Keratinocyte (primary cell): ENCODE measurements at regions not wholly inside any gene's neighbourhood (a gene's known extent, or its start where the extent isn't known, plus 50 kb on each side); places are given as distances from the start of the nearest gene placed in this dataset.

Source experiments
- DNase-seq: peaks from one replicate; pipeline ENCODE4 v3.0.0-alpha.2; 2011; ENCODE audit warnings: low read depth, missing footprints, low spot score
- FAIRE-seq: peaks from 2 replicates; lab custom pipeline; 2011; peaks lifted over from hg19 to GRCh38; lab: Jason Lieb, UNC
- H2AFZ ChIP-seq: 2 replicates; pipeline ENCODE4 v1.6.0; 2012; ENCODE audit warnings: low read length, control low read depth, inconsistent platforms; ENCODE audit not compliant: control insufficient read depth
- H3K27ac ChIP-seq: 2 replicates; pipeline ENCODE4 v1.5.1; 2011; ENCODE audit warnings: low read length; ENCODE audit not compliant: control insufficient read depth, insufficient read depth
- H3K27me3 ChIP-seq: 3 replicates; pipeline ENCODE4 v1.6.0; 2011; ENCODE audit warnings: low read length; ENCODE audit not compliant: control insufficient read depth, insufficient read depth; ENCODE audit errors: extremely low read depth
- H3K36me3 ChIP-seq, 2 experiments: 2 replicates in 1 of 2; 3 replicates in 1 of 2; pipeline ENCODE4 v1.5.1; 2011; ENCODE audit warnings: low read length in 2 of 2, mild to moderate bottlenecking in 1 of 2; ENCODE audit not compliant: control insufficient read depth in 2 of 2, insufficient read depth in 2 of 2; ENCODE audit errors: extremely low read depth in 1 of 2
- H3K4me1 ChIP-seq: 3 replicates; pipeline ENCODE4 v1.5.1; 2011; ENCODE audit warnings: low read length; ENCODE audit not compliant: control insufficient read depth, insufficient read depth; ENCODE audit errors: extremely low read depth
- H3K4me2 ChIP-seq: 3 replicates; pipeline ENCODE4 v1.6.0; 2011; ENCODE audit warnings: low read depth, low read length; ENCODE audit not compliant: control insufficient read depth, insufficient read depth; ENCODE audit errors: extremely low read depth
- H3K4me3 ChIP-seq, 3 experiments: fragments of 200-600 bp in 1 of 3; sonication (generic) in 1 of 3; 2 replicates in 2 of 3; 3 replicates in 1 of 3; pipeline ENCODE4 v1.5.1; 2011 to 2016; ENCODE audit warnings: low read length in 3 of 3, mild to moderate bottlenecking in 3 of 3, control low read depth in 2 of 3, inconsistent platforms in 1 of 3, low read depth in 1 of 3, mixed read lengths in 1 of 3, mixed run types in 1 of 3, moderate library complexity in 1 of 3; ENCODE audit not compliant: control insufficient read depth in 2 of 3, insufficient read depth in 2 of 3; ENCODE audit errors: extremely low read depth in 1 of 3
- H3K79me2 ChIP-seq: 2 replicates; pipeline ENCODE4 v1.6.0; 2012; ENCODE audit warnings: low read length; ENCODE audit not compliant: control insufficient read depth, insufficient read depth
- H3K9ac ChIP-seq: 3 replicates; pipeline ENCODE4 v1.6.0; 2011; ENCODE audit warnings: low read length; ENCODE audit not compliant: control insufficient read depth, insufficient read depth; ENCODE audit errors: extremely low read depth
- H3K9me1 ChIP-seq: 3 replicates; pipeline ENCODE4 v1.6.0; 2011; ENCODE audit warnings: low read length; ENCODE audit not compliant: control insufficient read depth, insufficient read depth; ENCODE audit errors: extremely low read depth
- H3K9me3 ChIP-seq: 2 replicates; pipeline ENCODE4 v1.5.1; 2012; ENCODE audit warnings: low read depth, low read length; ENCODE audit not compliant: control insufficient read depth
- H4K20me1 ChIP-seq: 3 replicates; pipeline ENCODE4 v1.6.0; 2011; ENCODE audit warnings: low read length; ENCODE audit not compliant: control insufficient read depth, insufficient read depth; ENCODE audit errors: extremely low read depth
- EZH2 ChIP-seq: IDR thresholded peaks from one replicate; pipeline ENCODE4 v1.6.1; 2012; ENCODE audit warnings: inconsistent platforms, mild to moderate bottlenecking, low read length, moderate library complexity
- dilution Hi-C: fragments of 300-500 bp; cut with MboI; formaldehyde crosslinking; loops from one replicate; pipeline ENCODE4 v1.7.0; 2020; ENCODE audit warnings: low sequenced_read_pairs; ENCODE audit not compliant: extremely low pct_ligation_motif_present
- TF ChIP-seq, protein P1 (sequence below), 3 experiments: IDR thresholded peaks in 1 of 3; conservative IDR thresholded peaks in 1 of 3; optimal IDR thresholded peaks in 1 of 3; 2 replicates in 2 of 3; 3 replicates in 1 of 3; pipeline versions ENCODE3 to v1.5.1; 2011; ENCODE audit warnings: low read length in 3 of 3, mild to moderate bottlenecking in 3 of 3, moderate library complexity in 2 of 3, control low read depth in 1 of 3, inconsistent platforms in 1 of 3; ENCODE audit not compliant: insufficient read depth in 2 of 3; ENCODE audit errors: extremely low read depth in 1 of 3

DNA sequence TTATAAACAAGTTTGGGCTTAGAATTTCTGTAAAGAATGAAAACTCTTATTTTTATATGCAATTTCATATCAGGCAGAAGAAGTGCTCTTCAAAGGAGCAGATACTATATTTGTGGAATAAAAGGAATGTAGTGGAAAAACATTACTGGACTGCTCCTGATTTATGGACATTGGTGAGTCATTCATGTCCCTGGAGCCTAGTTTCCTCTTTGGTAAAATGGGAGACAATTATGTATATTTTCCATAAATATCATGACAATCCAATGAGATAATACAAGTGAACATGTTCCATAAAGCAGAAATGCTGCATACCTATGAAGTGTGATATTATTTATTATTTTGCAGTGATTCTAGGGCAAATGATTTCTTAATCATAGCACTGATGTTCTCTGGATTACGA lies 445.8 kb upstream of the CITED2 start:
- no peak for DNase-seq
- Histone ChIP-seq H3K36me3 (no peaks in the 10 kb centered on the region), H3K4me1 (no peaks in the 10 kb centered on the region), H3K27me3 (no peaks in the 10 kb centered on the region), H3K27ac (no peak overlapping the region), H3K9me3 (no peaks in the 10 kb centered on the region), H3K4me2 (no peak overlapping the region), H2AFZ (no peak overlapping the region), H4K20me1 (no peaks in the 10 kb centered on the region), H3K9ac (no peak overlapping the region), H3K4me3 (no peak overlapping the region), H3K79me2 (no peaks in the 10 kb centered on the region), H3K9me1 (no peaks in the 10 kb centered on the region)
- no peak for FAIRE-seq
- TF ChIP-seq, protein P1, sequence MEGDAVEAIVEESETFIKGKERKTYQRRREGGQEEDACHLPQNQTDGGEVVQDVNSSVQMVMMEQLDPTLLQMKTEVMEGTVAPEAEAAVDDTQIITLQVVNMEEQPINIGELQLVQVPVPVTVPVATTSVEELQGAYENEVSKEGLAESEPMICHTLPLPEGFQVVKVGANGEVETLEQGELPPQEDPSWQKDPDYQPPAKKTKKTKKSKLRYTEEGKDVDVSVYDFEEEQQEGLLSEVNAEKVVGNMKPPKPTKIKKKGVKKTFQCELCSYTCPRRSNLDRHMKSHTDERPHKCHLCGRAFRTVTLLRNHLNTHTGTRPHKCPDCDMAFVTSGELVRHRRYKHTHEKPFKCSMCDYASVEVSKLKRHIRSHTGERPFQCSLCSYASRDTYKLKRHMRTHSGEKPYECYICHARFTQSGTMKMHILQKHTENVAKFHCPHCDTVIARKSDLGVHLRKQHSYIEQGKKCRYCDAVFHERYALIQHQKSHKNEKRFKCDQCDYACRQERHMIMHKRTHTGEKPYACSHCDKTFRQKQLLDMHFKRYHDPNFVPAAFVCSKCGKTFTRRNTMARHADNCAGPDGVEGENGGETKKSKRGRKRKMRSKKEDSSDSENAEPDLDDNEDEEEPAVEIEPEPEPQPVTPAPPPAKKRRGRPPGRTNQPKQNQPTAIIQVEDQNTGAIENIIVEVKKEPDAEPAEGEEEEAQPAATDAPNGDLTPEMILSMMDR (optimal IDR thresholded peaks at IDR 0.05 in 1 of 3, IDR thresholded peaks at IDR 0.05 in 1 of 3, conservative IDR thresholded peaks at IDR 0.05 in 1 of 3; ENCODE audit: extremely low read depth in 1 of 3, insufficient read depth in 2 of 3, low read length in 3 of 3), result no peak
- no peak for TF ChIP-seq EZH2
- dilution Hi-C loops, result no loop called here

DNA sequence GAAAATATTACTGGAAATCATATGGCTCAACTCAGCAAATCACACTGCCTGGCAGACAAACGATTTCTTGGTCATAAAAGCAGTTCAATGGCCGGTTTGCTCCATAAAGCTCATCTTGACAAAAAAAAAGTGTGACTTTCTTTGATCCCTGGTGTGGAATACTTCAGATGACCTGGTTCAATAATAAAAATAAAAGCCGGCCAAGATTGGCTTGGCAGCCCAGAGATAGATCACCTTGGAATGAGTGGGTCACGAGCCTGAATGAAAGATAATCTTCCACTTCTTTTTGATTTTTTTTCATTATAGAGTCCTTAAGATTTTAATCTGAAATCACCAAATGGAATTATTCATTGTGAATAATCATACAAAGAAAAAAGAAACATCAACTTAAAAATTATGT lies 445.3 kb upstream of the CITED2 start:
- no peak overlapping the region for H3K27ac ChIP-seq
- H3K4me3 ChIP-seq, result no peak overlapping the region
- TF ChIP-seq, protein P1 (optimal IDR thresholded peaks at IDR 0.05 in 1 of 3, IDR thresholded peaks at IDR 0.05 in 1 of 3, conservative IDR thresholded peaks at IDR 0.05 in 1 of 3; ENCODE audit: extremely low read depth in 1 of 3, insufficient read depth in 2 of 3, low read length in 3 of 3), result no peak
- TF ChIP-seq EZH2, result no peak
- no peak overlapping the region for H3K9ac ChIP-seq
- H3K36me3 ChIP-seq, result no peaks in the 10 kb centered on the region
- H4K20me1 ChIP-seq, result no peaks in the 10 kb centered on the region
- DNase-seq (no peak), FAIRE-seq (no peak)
- no peak overlapping the region for H3K4me2 ChIP-seq
- H3K27me3 ChIP-seq, result no peaks in the 10 kb centered on the region
- no peaks in the 10 kb centered on the region for H3K4me1 ChIP-seq
- H3K9me1 ChIP-seq, result no peaks in the 10 kb centered on the region
- dilution Hi-C loops, result no loop called here
- no peak overlapping the region for H2AFZ ChIP-seq
- H3K79me2 ChIP-seq, result no peaks in the 10 kb centered on the region
- no peaks in the 10 kb centered on the region for H3K9me3 ChIP-seq
